ENCODE measurements at regions not wholly inside any gene's neighbourhood (a gene's known extent, or its start where the extent isn't known, plus 50 kb on each side); places are given as distances from the start of the nearest gene placed in this dataset.

GRCh38 chr21:35548904-35549615 is 500.0 kb upstream of the RUNX1 start:
- no peak for TF ChIP-seq CTCF (IDR thresholded peaks at IDR 0.05)

GRCh38 chr21:35547946-35548774 is 499.1 kb upstream of the RUNX1 start:
- Histone ChIP-seq H3K27ac (no peak overlapping the region), H3K4me3 (no peak overlapping the region)
- TF ChIP-seq CTCF (IDR thresholded peaks at IDR 0.05), result no peak
- no peak for DNase-seq (ENCODE audit: low spot score)

More at GRCh38 chr21:35548904-35549615, 500.0 kb upstream of the RUNX1 start:
- no peak overlapping the region for H3K27ac ChIP-seq
- H3K4me3 ChIP-seq, result no peak overlapping the region
- DNase-seq (ENCODE audit: low spot score), result no peak

- Histone ChIP-seq H3K4me3 (no peak overlapping the region), H3K27ac (no peak overlapping the region)
- DNase-seq (ENCODE audit: low spot score), result no peak
- TF ChIP-seq CTCF (IDR thresholded peaks at IDR 0.05), result no peak
These were observed 494.6 kb upstream of the RUNX1 start for GRCh38 chr21:35543746-35544145.

- no peak for TF ChIP-seq CTCF (IDR thresholded peaks at IDR 0.05)
- Histone ChIP-seq H3K4me3 (no peak overlapping the region), H3K27ac (no peak overlapping the region)
- no peak for DNase-seq (ENCODE audit: low spot score)
These were observed 492.0 kb upstream of the RUNX1 start for GRCh38 chr21:35540950-35541638.

- DNase-seq (ENCODE audit: low spot score), result no peak
- no peak overlapping the region for H3K4me3 ChIP-seq
- TF ChIP-seq CTCF (IDR thresholded peaks at IDR 0.05), result no peak
These were observed 489.3 kb upstream of the RUNX1 start for GRCh38 chr21:35538386-35538785.

GRCh38 chr21:35537604-35538003 is 488.5 kb upstream of the RUNX1 start:
- H3K27ac ChIP-seq, result no peak overlapping the region
- TF ChIP-seq CTCF (IDR thresholded peaks at IDR 0.05), result no peak

More at GRCh38 chr21:35538386-35538785, 489.3 kb upstream of the RUNX1 start:
- no peak overlapping the region for H3K27ac ChIP-seq

More at GRCh38 chr21:35537604-35538003, 488.5 kb upstream of the RUNX1 start:
- no peak for DNase-seq (ENCODE audit: low spot score)
- no peak overlapping the region for H3K4me3 ChIP-seq
